K562 (cell line): ENCODE measurements at regions not wholly inside any gene's neighbourhood (a gene's known extent, or its start where the extent isn't known, plus 50 kb on each side); places are given as distances from the start of the nearest gene placed in this dataset.

Experiments used
- ATAC-seq: fragments of 200-7000 bp; cut with Tn5 transposase; 3 replicates; pipeline ENCODE4 v1.9.1; 2020; ENCODE audit warnings: moderate library complexity
- BruUV-seq: library from RNA; stranded (reverse); fragments of 400-500 nt; replicated peaks from 2 replicates; lab custom pipeline; 2021; lab: Mats Ljungman, UMichigan
- CTCF ChIA-PET: fragments of 300-600 bp; formaldehyde crosslinking; extraction: SDS; loops from one replicate; lab custom pipeline; 2021; ENCODE audit warnings: low intra/inter-chr PET ratio; lab: Yijun Ruan, JAX
- POLR2A ChIA-PET: fragments of 300-600, 350-650 bp; sonication (Branson Sonifier 250); formaldehyde crosslinking; extraction: SDS; loops from one replicate; lab custom pipeline; 2021; ENCODE audit warnings: antibody characterized with exemption, inconsistent platforms; lab: Yijun Ruan, JAX
- DNase-seq, 4 experiments: peaks; one replicate each; pipeline versions ENCODE4 v3.0.0 to v3.0.0-alpha.2; 2011 to 2018; ENCODE audit warnings: low spot score in 3 of 4, mixed read lengths in 3 of 4; ENCODE audit errors: extremely low read depth in 1 of 4
- FAIRE-seq: peaks from 2 replicates; lab custom pipeline; 2011; peaks lifted over from hg19 to GRCh38; lab: Jason Lieb, UNC
- H2AFZ ChIP-seq: 2 replicates; pipeline ENCODE4 v1.6.0; 2011; ENCODE audit warnings: low read depth, low read length, control low read depth, inconsistent platforms
- H3K27ac ChIP-seq: fragments of 200-600 bp; 3 replicates; pipeline ENCODE4 v1.8.0; 2011; ENCODE audit warnings: low read depth, mild to moderate bottlenecking, control low read depth, inconsistent platforms, low read length, moderate library complexity, mixed read lengths; ENCODE audit errors: extremely low read depth
- H3K27me3 ChIP-seq, 2 experiments: fragments of 300-600 bp in 1 of 2; 2 replicates in 1 of 2; 3 replicates in 1 of 2; pipeline versions ENCODE4 v1.6.0 to v1.8.0; 2011; ENCODE audit warnings: inconsistent platforms in 2 of 2, low read length in 2 of 2, mild to moderate bottlenecking in 1 of 2, mixed read lengths in 1 of 2, moderate library complexity in 1 of 2; ENCODE audit not compliant: control insufficient read depth in 2 of 2, insufficient read depth in 2 of 2
- H3K36me3 ChIP-seq: fragments of 300-600 bp; 3 replicates; pipeline ENCODE4 v1.8.0; 2011; ENCODE audit warnings: mild to moderate bottlenecking, low read length, inconsistent platforms; ENCODE audit not compliant: control insufficient read depth, insufficient read depth
- H3K4me1 ChIP-seq, 2 experiments: fragments of 200-600 bp in 1 of 2; replicated peaks in 1 of 2; 2 replicates in 1 of 2; 3 replicates in 1 of 2; pipeline versions ENCODE4 v1.5.1 to v1.8.0; 2011; ENCODE audit warnings: inconsistent platforms in 2 of 2, low read length in 2 of 2, mild to moderate bottlenecking in 1 of 2, mixed read lengths in 1 of 2, moderate library complexity in 1 of 2; ENCODE audit not compliant: control insufficient read depth in 2 of 2, insufficient read depth in 2 of 2
- H3K4me2 ChIP-seq: 2 replicates; pipeline ENCODE4 v1.6.1; 2011; ENCODE audit warnings: low read length, control low read depth, inconsistent platforms, mixed read lengths; ENCODE audit not compliant: insufficient read depth
- H3K4me3 ChIP-seq: fragments of 200-600 bp; sonication (generic), shearing (Covaris generic); 2 replicates; pipeline ENCODE4 v1.5.1; 2016; ENCODE audit warnings: control low read depth, inconsistent platforms
- H3K79me2 ChIP-seq: fragments of 200-600 bp; 3 replicates; pipeline ENCODE4 v1.8.0; 2011; ENCODE audit warnings: low read length, inconsistent platforms; ENCODE audit not compliant: control insufficient read depth, insufficient read depth
- H3K9ac ChIP-seq, 2 experiments: 2 replicates each; pipeline versions ENCODE4 v1.6.0 to v1.6.1; 2011; ENCODE audit warnings: low read depth in 2 of 2, low read length in 2 of 2, control low read depth in 1 of 2, inconsistent platforms in 1 of 2, mild to moderate bottlenecking in 1 of 2, mixed read lengths in 1 of 2; ENCODE audit not compliant: insufficient read depth in 1 of 2
- H3K9me1 ChIP-seq: one replicate; pipeline ENCODE4 v1.6.0; 2011; ENCODE audit warnings: inconsistent platforms, mild to moderate bottlenecking, low read length, moderate library complexity; ENCODE audit not compliant: control insufficient read depth, insufficient read depth
- H3K9me3 ChIP-seq: replicated peaks from 2 replicates; pipeline ENCODE4 v1.5.1; 2011; ENCODE audit warnings: low read depth, low read length, inconsistent platforms; ENCODE audit not compliant: control insufficient read depth, insufficient read depth
- H4K20me1 ChIP-seq: replicated peaks from 2 replicates; pipeline ENCODE4 v1.6.1; 2011; ENCODE audit warnings: low read length, inconsistent platforms, mixed read lengths; ENCODE audit not compliant: control insufficient read depth, insufficient read depth
- BACH1 ChIP-seq: fragments of 200-800 bp; sonication (Bioruptor generic); IDR thresholded peaks from 2 replicates; pipeline ENCODE4 v1.6.1; 2016; ENCODE audit warnings: missing genetic modification characterization, missing compliant biosample characterization
- CBX2 ChIP-seq: fragments of 200-600 bp; sonication (generic); IDR thresholded peaks from one replicate; pipeline ENCODE4 v1.6.1; 2012; ENCODE audit warnings: mild to moderate bottlenecking, low read length, inconsistent platforms; ENCODE audit not compliant: insufficient read depth, poor library complexity, severe bottlenecking
- FOXP1 ChIP-seq: sonication (generic); formaldehyde crosslinking; IDR thresholded peaks from 2 replicates; pipeline ENCODE4 v1.8.0; 2022; ENCODE audit warnings: mild to moderate bottlenecking, missing genetic modification reagents
- KHSRP ChIP-seq: fragments of 450-650 bp; IDR thresholded peaks from 2 replicates; pipeline ENCODE4 v1.6.1; 2017
- LARP7 ChIP-seq: fragments of 450-650 bp; IDR thresholded peaks from 2 replicates; pipeline ENCODE4 v1.6.1; 2016
- MCM2 ChIP-seq: fragments of 450-650 bp; IDR thresholded peaks from 2 replicates; pipeline ENCODE4 v1.6.1; 2017; ENCODE audit warnings: low read depth, mild to moderate bottlenecking
- TBP ChIP-seq: optimal IDR thresholded peaks from 2 replicates; pipeline ENCODE3; 2011; ENCODE audit warnings: low read depth, low read length, improper control_type of control experiment
- XRCC4 ChIP-seq: IDR thresholded peaks from one replicate; pipeline ENCODE4 v1.6.1; 2011; ENCODE audit not compliant: insufficient read depth, insufficient read length; ENCODE audit errors: extremely low read depth
- ZNF24 ChIP-seq: fragments of 450-650 bp; IDR thresholded peaks from 2 replicates; pipeline ENCODE4 v1.6.1; 2016
- ZNF444 ChIP-seq: fragments of 250-450 bp; sonication (Bioruptor Pico); IDR thresholded peaks from 2 replicates; pipeline ENCODE4 v1.4.0; 2020; ENCODE audit warnings: mild to moderate bottlenecking, moderate library complexity
- ZNF507 ChIP-seq: conservative IDR thresholded peaks from 2 replicates; pipeline ENCODE4 v1.6.1; 2017; ENCODE audit warnings: missing genetic modification characterization, missing compliant biosample characterization
- ZNF512 ChIP-seq: IDR thresholded peaks from 2 replicates; pipeline ENCODE4 v1.6.1; 2016; ENCODE audit warnings: missing genetic modification characterization, missing compliant biosample characterization
- ZNF766 ChIP-seq: fragments of 200-800 bp; sonication (Bioruptor generic); conservative IDR thresholded peaks from 2 replicates; pipeline ENCODE4 v1.6.1; 2016; ENCODE audit warnings: missing genetic modification characterization, missing compliant biosample characterization
- WGBS: fragments of 100-300 bp; shearing (Covaris generic); methylation state at CpG from one replicate; pipeline ENCODE4 v1.1.6; 2016; ENCODE audit warnings: low coverage, mixed read lengths; ENCODE audit not compliant: insufficient coverage; ENCODE audit errors: missing lambda C conversion rate; 5-methylcytosine and 5-hydroxymethylcytosine counted together
- in situ Hi-C: fragments of 300-500 bp; cut with MboI; formaldehyde crosslinking; loops from 4 replicates; pipeline ENCODE4 v1.15.0; 2018; ENCODE audit warnings: inconsistent platforms, mixed read lengths
- intact Hi-C: fragments of 100-400 bp; cut with micrococcal nuclease; formaldehyde crosslinking; loops from 2 replicates; pipeline ENCODE4 v1.14.2; 2022
- TF ChIP-seq, protein P1 (sequence below): fragments of 450-650 bp; IDR thresholded peaks from 2 replicates; pipeline ENCODE4 v1.6.1; 2016; ENCODE audit warnings: low read depth, mild to moderate bottlenecking, moderate library complexity

- TF ChIP-seq ZNF512, result no peak
- TF ChIP-seq, all 486 proteins: peak for 0
These were observed 89.4 kb downstream of the TPRA1 start (continued) for GRCh38 chr3:127501177-127501576.

- in situ Hi-C loops (no loop called here), intact Hi-C loops (no loop called here)
- H3K27ac ChIP-seq, result no peak overlapping the region
- no peak overlapping the region for H3K9ac ChIP-seq
- ChIA-PET POLR2A (no interaction called here), CTCF (no interaction called here)
- no peaks in the 10 kb centered on the region for H3K9me3 ChIP-seq
- no peak overlapping the region for H3K4me2 ChIP-seq
- FAIRE-seq (no peak), DNase-seq (no peak), ATAC-seq (no peak)
- H3K9me1 ChIP-seq, result no peaks in the 10 kb centered on the region
- WGBS, result 6% methylated on average over 2 of the region's 2 CpGs
- TF ChIP-seq LARP7 (no peak), CBX2 (no peak)
- no peak overlapping the region for H2AFZ ChIP-seq
- no peaks in the 10 kb centered on the region for H4K20me1 ChIP-seq
- no peaks in the 10 kb centered on the region for H3K36me3 ChIP-seq
- no peaks in the 10 kb centered on the region for H3K79me2 ChIP-seq
- no peaks in the 10 kb centered on the region for H3K27me3 ChIP-seq
- H3K4me1 ChIP-seq, result no peaks in the 10 kb centered on the region
- H3K4me3 ChIP-seq, result no peak overlapping the region
- no TSS peak for BruUV-seq
These were observed 92.9 kb downstream of the TPRA1 start for GRCh38 chr3:127497676-127498075.

- DNase-seq (no peak), FAIRE-seq (no peak), ATAC-seq (no peak)
- no peak for TF ChIP-seq BACH1
- TF ChIP-seq KHSRP, result no peak
- TF ChIP-seq ZNF507 (tag), result no peak
- no peak for TF ChIP-seq ZNF24
- TF ChIP-seq XRCC4, result no peak
- TF ChIP-seq, protein P1, sequence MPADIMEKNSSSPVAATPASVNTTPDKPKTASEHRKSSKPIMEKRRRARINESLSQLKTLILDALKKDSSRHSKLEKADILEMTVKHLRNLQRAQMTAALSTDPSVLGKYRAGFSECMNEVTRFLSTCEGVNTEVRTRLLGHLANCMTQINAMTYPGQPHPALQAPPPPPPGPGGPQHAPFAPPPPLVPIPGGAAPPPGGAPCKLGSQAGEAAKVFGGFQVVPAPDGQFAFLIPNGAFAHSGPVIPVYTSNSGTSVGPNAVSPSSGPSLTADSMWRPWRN, result no peak
- no peak for TF ChIP-seq MCM2
- no peak for TF ChIP-seq TBP
- TF ChIP-seq ZNF766, result no peak
- no peak for TF ChIP-seq FOXP1 (CRISPR knock-in tag)
- no peak for TF ChIP-seq ZNF444
- no peak overlapping the region for H3K4me2 ChIP-seq
- no peaks in the 10 kb centered on the region for H3K9me1 ChIP-seq
- H3K4me3 ChIP-seq, result no peak overlapping the region
- no peaks in the 10 kb centered on the region for H3K9me3 ChIP-seq
- no TSS peak for BruUV-seq
- H3K27ac ChIP-seq, result no peak overlapping the region
- H3K79me2 ChIP-seq, result no peaks in the 10 kb centered on the region
- H4K20me1 ChIP-seq, result no peaks in the 10 kb centered on the region
- POLR2A ChIA-PET, result no interaction called here
- in situ Hi-C loops (no loop called here), intact Hi-C loops (no loop called here)
- WGBS, result 0% methylated on average over 1 of the region's 3 CpGs
- H3K27me3 ChIP-seq, result no peaks in the 10 kb centered on the region
- H3K36me3 ChIP-seq, result no peaks in the 10 kb centered on the region
- CTCF ChIA-PET, result no interaction called here
- no peak overlapping the region for H2AFZ ChIP-seq
- H3K4me1 ChIP-seq, result no peaks in the 10 kb centered on the region
- no peak overlapping the region for H3K9ac ChIP-seq
These were observed 93.4 kb downstream of the TPRA1 start for GRCh38 chr3:127497166-127497565.
